ENCODE measurements at regions not wholly inside any gene's neighbourhood (a gene's known extent, or its start where the extent isn't known, plus 50 kb on each side); places are given as distances from the start of the nearest gene placed in this dataset.

DNA sequence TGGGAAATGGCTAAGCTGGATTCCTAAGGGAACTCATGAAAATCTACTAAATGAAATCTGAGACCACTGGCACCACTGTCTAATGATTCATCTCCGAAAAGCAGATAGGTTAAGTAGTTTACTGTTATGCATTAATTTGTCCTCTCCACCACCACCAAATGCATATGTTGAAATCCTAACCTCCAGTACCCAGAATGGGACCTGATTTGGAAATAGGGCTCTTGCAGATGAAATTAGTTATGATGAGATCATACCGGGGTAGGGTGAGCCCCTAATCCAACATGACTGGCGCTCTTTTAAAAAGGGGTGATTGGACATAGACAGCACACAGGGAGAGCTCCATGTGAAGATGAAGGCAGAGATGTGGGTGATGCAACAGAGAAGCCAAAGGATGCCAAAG is 124.9 kb upstream of the GUCY1A1 start:
- Histone ChIP-seq H3K79me2 (ENCODE audit: low read length) (no peaks in the 10 kb centered on the region), H3K36me3 (replicated peaks; ENCODE audit: insufficient read depth, low read length) (no peaks in the 10 kb centered on the region), H3K9me2 (replicated peaks; ENCODE audit: insufficient read depth, low read length) (no peaks in the 10 kb centered on the region), H3K27ac (ENCODE audit: low read length) (no peak overlapping the region), H3F3A (ENCODE audit: insufficient read depth, low read length) (no peaks in the 10 kb centered on the region), H3K9me3 (replicated peaks; ENCODE audit: insufficient read depth, low read length) (no peaks in the 10 kb centered on the region), H3K4me2 (ENCODE audit: low read depth, low read length) (no peak overlapping the region), H3K4me1 (ENCODE audit: low read length) (no peaks in the 10 kb centered on the region), H2AFZ (ENCODE audit: low read length) (no peak overlapping the region), H3K4me3 (ENCODE audit: low read length) (no peak overlapping the region), H3K27me3 (replicated peaks; ENCODE audit: insufficient read depth, low read length) (no peaks in the 10 kb centered on the region), H3K9ac (ENCODE audit: low read length) (no peak overlapping the region), H4K20me1 (ENCODE audit: insufficient read depth, low read length) (no peaks in the 10 kb centered on the region)
- DNase-seq = no peak
- TF ChIP-seq EZH2 (optimal IDR thresholded peaks at IDR 0.05; ENCODE audit: low read depth, low read length) (no peak), EZH2phosphoT487 (IDR thresholded peaks at IDR 0.05; ENCODE audit: low read length) (no peak)
- TF ChIP-seq, protein P1, sequence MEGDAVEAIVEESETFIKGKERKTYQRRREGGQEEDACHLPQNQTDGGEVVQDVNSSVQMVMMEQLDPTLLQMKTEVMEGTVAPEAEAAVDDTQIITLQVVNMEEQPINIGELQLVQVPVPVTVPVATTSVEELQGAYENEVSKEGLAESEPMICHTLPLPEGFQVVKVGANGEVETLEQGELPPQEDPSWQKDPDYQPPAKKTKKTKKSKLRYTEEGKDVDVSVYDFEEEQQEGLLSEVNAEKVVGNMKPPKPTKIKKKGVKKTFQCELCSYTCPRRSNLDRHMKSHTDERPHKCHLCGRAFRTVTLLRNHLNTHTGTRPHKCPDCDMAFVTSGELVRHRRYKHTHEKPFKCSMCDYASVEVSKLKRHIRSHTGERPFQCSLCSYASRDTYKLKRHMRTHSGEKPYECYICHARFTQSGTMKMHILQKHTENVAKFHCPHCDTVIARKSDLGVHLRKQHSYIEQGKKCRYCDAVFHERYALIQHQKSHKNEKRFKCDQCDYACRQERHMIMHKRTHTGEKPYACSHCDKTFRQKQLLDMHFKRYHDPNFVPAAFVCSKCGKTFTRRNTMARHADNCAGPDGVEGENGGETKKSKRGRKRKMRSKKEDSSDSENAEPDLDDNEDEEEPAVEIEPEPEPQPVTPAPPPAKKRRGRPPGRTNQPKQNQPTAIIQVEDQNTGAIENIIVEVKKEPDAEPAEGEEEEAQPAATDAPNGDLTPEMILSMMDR (IDR thresholded peaks at IDR 0.05; ENCODE audit: low read length) = no peak

DNA sequence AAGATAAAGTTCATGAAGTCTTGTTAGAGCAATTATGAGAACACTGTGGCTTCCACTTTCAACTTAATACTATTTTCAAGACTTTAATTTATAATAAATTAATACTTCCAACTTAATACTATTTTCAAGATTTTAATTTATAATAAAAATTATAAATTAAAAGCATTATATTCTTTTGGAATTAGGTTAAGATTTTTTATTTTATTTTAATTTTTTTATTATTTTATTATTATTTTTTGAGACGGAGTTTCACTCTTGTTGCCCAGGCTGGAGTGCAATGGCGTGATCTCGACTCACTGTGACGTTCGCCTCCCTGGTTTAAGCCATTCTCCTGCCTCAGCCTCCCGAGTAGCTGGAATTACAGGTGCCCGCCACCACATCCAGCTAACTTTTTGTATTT is 126.0 kb upstream of the GUCY1A1 start:
- Histone ChIP-seq H3K36me3 (replicated peaks; ENCODE audit: insufficient read depth, low read length) (no peaks in the 10 kb centered on the region), H4K20me1 (ENCODE audit: insufficient read depth, low read length) (no peaks in the 10 kb centered on the region), H3K27ac (ENCODE audit: low read length) (no peak overlapping the region), H3K4me2 (ENCODE audit: low read depth, low read length) (no peak overlapping the region), H3K79me2 (ENCODE audit: low read length) (no peaks in the 10 kb centered on the region), H3K4me3 (ENCODE audit: low read length) (no peak overlapping the region), H3K9me2 (replicated peaks; ENCODE audit: insufficient read depth, low read length) (no peaks in the 10 kb centered on the region), H3K9me3 (replicated peaks; ENCODE audit: insufficient read depth, low read length) (no peaks in the 10 kb centered on the region), H2AFZ (ENCODE audit: low read length) (no peak overlapping the region), H3K27me3 (replicated peaks; ENCODE audit: insufficient read depth, low read length) (no peaks in the 10 kb centered on the region), H3K4me1 (ENCODE audit: low read length) (no peaks in the 10 kb centered on the region), H3F3A (ENCODE audit: insufficient read depth, low read length) (no peaks in the 10 kb centered on the region), H3K9ac (ENCODE audit: low read length) (no peak overlapping the region)
- no peak for DNase-seq
- no peak for TF ChIP-seq EZH2phosphoT487 (IDR thresholded peaks at IDR 0.05; ENCODE audit: low read length)
- TF ChIP-seq, protein P1 (IDR thresholded peaks at IDR 0.05; ENCODE audit: low read length) = no peak
- no peak for TF ChIP-seq EZH2 (optimal IDR thresholded peaks at IDR 0.05; ENCODE audit: low read depth, low read length)

DNA sequence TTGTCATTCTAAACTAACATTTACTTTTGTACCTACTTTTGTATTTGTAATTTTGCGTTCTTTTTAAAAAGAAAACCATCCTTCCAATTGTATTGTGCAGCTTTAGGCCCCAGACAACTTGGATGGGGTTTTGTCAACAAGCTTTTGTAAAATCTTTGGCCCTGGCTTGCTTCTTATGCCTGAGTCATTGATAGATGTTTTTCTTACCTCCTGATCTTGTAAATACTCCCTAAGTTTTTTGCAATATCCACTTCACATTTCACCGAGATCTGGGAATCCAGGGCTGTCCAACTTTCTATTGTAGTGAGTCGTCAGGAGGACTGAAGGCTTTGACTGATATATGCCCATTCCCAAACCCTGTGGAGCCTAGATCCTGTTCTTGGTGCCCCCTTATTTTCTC is 126.9 kb upstream of the GUCY1A1 start:
- Histone ChIP-seq H2AFZ (ENCODE audit: low read length) (no peak overlapping the region), H3K27me3 (replicated peaks; ENCODE audit: insufficient read depth, low read length) (no peaks in the 10 kb centered on the region), H3K27ac (ENCODE audit: low read length) (no peak overlapping the region), H4K20me1 (ENCODE audit: insufficient read depth, low read length) (no peaks in the 10 kb centered on the region), H3K36me3 (replicated peaks; ENCODE audit: insufficient read depth, low read length) (no peaks in the 10 kb centered on the region), H3K9me3 (replicated peaks; ENCODE audit: insufficient read depth, low read length) (no peaks in the 10 kb centered on the region), H3K4me3 (ENCODE audit: low read length) (no peak overlapping the region), H3K9ac (ENCODE audit: low read length) (no peak overlapping the region), H3K4me2 (ENCODE audit: low read depth, low read length) (no peak overlapping the region), H3K79me2 (ENCODE audit: low read length) (no peaks in the 10 kb centered on the region), H3F3A (ENCODE audit: insufficient read depth, low read length) (no peaks in the 10 kb centered on the region), H3K4me1 (ENCODE audit: low read length) (no peaks in the 10 kb centered on the region), H3K9me2 (replicated peaks; ENCODE audit: insufficient read depth, low read length) (no peaks in the 10 kb centered on the region)
- no peak for TF ChIP-seq EZH2phosphoT487 (IDR thresholded peaks at IDR 0.05; ENCODE audit: low read length)
- TF ChIP-seq EZH2 (optimal IDR thresholded peaks at IDR 0.05; ENCODE audit: low read depth, low read length) = no peak
- TF ChIP-seq, protein P1 (IDR thresholded peaks at IDR 0.05; ENCODE audit: low read length) = no peak
- no peak for DNase-seq
